Activated T-cell treated with anti-CD3 and anti-CD28 coated beads, Interleukin-2, amount 50 U/mL, for 4 hours (primary cell): ENCODE measurements at regions not wholly inside any gene's neighbourhood (a gene's known extent, or its start where the extent isn't known, plus 50 kb on each side); places are given as distances from the start of the nearest gene placed in this dataset.

ENCODE experiments used
- ATAC-seq, 2 donors: fragments of 200-7000 bp; cut with Tn5 transposase; one replicate each; pipeline ENCODE4 v1.10.0; 2021
- DNase-seq: peaks from one replicate; pipeline ENCODE4 v3.0.0-alpha.2; 2020
- H3K27me3 Mint-ChIP-seq: one replicate; pipeline ENCODE4 v1.8.0; 2021; ENCODE audit warnings: low read depth, mixed read lengths
- H3K36me3 Mint-ChIP-seq: one replicate; pipeline ENCODE4 v1.8.0; 2022; ENCODE audit warnings: mixed read lengths; ENCODE audit not compliant: insufficient read depth
- H3K4me1 Mint-ChIP-seq: one replicate; pipeline ENCODE4 v1.8.0; 2021; ENCODE audit warnings: low read depth, mixed read lengths
- H3K4me3 Mint-ChIP-seq: one replicate; pipeline ENCODE4 v1.8.0; 2021; ENCODE audit warnings: mild to moderate bottlenecking, moderate library complexity, mixed read lengths
- H3K9me3 Mint-ChIP-seq: one replicate; pipeline ENCODE4 v1.8.0; 2021; ENCODE audit warnings: mixed read lengths

DNA sequence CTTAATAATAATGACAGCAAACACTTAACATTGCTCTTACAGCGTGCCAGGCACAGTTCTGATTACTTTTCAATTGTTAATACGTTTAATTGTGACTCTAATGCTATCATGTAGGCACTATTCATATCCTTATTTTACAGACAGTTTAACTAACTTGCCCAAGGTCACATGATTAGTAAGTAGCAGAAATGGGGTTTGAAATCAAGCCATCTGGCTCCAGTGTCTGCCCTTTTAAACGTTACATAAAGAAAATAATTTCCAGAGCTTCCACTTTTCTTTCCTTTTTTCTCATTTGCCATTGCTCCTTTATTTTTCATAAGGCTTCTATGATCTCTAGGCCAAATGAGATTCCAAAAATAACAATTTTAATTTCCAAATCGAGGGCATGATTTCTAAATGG lies 50.6 kb upstream of the IKZF2 start:
- Mint-ChIP-seq H3K36me3 (no peaks in the 10 kb centered on the region), H3K4me3 (no peak overlapping the region), H3K9me3 (peaks cover 7% of the 10 kb centered on the region), H3K27me3 (no peaks in the 10 kb centered on the region), H3K4me1 (no peaks in the 10 kb centered on the region)
- no peak for DNase-seq
- no peak for ATAC-seq

DNA sequence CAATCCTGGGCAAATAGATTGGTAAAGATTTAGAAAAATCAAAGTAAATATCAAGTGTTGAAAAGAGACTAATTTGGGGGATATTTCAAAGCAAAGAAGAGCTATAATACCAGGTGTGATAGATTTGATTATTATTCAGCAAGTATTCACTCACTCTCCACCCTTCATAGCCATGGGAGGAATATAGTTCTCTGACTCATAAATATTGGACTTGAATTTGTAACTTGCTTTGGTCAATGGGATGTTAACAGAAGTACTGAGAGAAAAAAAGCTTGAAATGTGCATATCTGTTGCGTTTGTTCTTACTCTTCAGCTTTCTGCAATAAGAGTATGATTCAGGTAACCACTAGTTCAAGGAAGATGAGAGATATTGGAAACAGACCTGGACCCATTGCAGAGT lies 54.5 kb upstream of the IKZF2 start:
- ATAC-seq = no peak
- DNase-seq = no peak
- Mint-ChIP-seq H3K4me1 (no peaks in the 10 kb centered on the region), H3K27me3 (no peaks in the 10 kb centered on the region), H3K36me3 (no peaks in the 10 kb centered on the region), H3K9me3 (no peaks in the 10 kb centered on the region), H3K4me3 (no peak overlapping the region)

DNA sequence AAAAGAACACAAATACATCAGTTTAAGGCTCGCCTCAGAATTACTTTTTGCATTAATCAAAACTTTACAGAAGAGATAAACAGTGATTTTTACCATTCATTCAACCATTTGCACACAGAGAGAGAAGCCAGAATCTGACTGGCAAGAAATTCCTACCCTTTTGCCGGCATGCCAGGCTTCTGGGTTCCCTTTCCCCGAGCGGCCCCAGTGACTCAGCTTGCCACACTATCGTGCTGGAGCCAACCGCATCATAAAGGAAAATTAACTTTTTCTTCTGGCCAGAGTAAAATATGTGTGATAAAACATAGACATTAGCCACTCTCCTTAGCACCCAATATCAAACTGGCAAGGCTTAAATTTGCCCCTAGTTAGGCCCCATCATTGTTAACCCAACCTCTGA lies 61.8 kb upstream of the IKZF2 start:
- H3K4me3 Mint-ChIP-seq = no peak overlapping the region
- ATAC-seq = no peak
- DNase-seq = no peak
- peaks cover 2% of the 10 kb centered on the region for H3K27me3 Mint-ChIP-seq
- H3K4me1 Mint-ChIP-seq = no peaks in the 10 kb centered on the region
- no peaks in the 10 kb centered on the region for H3K9me3 Mint-ChIP-seq
- H3K36me3 Mint-ChIP-seq = no peaks in the 10 kb centered on the region

DNA sequence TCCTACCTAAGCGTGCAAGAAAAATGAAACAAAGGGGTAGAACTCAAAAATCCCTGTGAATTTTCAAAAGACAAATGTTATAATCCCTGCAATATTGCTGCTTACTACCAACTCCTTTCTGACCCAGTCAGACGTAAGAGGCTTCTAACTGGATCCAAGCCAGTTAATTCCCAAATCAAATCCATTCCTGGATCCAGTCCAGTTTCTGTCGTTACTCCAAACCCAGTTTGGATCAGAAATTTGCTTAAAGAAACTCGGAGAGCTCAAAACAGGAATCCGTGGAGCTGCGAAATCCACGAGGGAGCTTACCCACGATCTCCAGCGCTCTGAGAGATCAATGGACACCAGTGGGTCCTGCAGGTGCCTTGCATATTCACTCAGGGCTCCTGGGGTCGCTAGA lies 62.8 kb upstream of the IKZF2 start:
- H3K27me3 Mint-ChIP-seq = peaks cover 2% of the 10 kb centered on the region
- H3K36me3 Mint-ChIP-seq = no peaks in the 10 kb centered on the region
- no peak for ATAC-seq
- H3K9me3 Mint-ChIP-seq = no peaks in the 10 kb centered on the region
- H3K4me3 Mint-ChIP-seq = no peak overlapping the region
- DNase-seq = no peak
- no peaks in the 10 kb centered on the region for H3K4me1 Mint-ChIP-seq

DNA sequence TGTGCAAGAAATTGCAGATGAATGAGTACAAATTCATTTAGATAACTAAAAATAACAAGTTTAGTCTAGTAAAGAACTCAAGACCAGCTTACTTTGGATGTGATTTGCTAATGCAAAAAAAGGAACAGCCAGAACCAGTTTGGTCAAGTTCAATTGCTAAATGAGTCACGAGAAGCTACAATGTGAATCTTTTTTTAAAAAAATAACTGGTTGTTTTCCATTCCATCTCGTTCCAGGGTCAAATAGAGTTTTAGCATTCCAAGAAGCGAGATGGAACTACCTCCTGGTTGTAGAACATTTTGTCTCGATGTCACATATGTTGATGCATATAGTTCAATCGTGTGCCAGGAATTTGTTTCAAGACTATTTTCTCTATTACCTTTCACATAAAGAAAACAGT lies 65.0 kb upstream of the IKZF2 start:
- Mint-ChIP-seq H3K9me3 (no peaks in the 10 kb centered on the region), H3K4me1 (peaks cover 3% of the 10 kb centered on the region), H3K36me3 (no peaks in the 10 kb centered on the region), H3K27me3 (peaks cover 2% of the 10 kb centered on the region), H3K4me3 (no peak overlapping the region)
- ATAC-seq = no peak
- no peak for DNase-seq

DNA sequence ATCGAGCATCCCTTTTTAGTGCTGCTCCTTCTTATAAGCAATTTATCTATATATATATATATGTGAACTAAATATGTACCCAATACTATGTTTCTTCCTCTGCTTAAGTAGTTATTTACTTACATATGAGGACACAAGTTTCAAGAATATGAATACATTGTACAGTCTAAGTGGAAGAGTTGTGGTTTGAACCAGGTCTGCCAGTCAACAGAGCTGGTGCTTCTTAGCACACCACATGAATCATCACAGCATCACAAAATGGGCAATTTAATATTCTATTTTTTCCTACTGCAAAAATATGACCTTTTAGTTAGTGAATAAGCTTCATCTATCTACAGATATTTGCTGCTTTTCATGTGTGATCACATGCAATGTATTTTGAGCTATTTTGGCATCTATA lies 64.4 kb upstream of the SPAG16 start:
- H3K4me1 Mint-ChIP-seq = peaks cover 3% of the 10 kb centered on the region
- H3K4me3 Mint-ChIP-seq = no peak overlapping the region
- no peaks in the 10 kb centered on the region for H3K36me3 Mint-ChIP-seq
- DNase-seq (no peak), ATAC-seq (no peak)
- no peaks in the 10 kb centered on the region for H3K27me3 Mint-ChIP-seq
- H3K9me3 Mint-ChIP-seq = no peaks in the 10 kb centered on the region

DNA sequence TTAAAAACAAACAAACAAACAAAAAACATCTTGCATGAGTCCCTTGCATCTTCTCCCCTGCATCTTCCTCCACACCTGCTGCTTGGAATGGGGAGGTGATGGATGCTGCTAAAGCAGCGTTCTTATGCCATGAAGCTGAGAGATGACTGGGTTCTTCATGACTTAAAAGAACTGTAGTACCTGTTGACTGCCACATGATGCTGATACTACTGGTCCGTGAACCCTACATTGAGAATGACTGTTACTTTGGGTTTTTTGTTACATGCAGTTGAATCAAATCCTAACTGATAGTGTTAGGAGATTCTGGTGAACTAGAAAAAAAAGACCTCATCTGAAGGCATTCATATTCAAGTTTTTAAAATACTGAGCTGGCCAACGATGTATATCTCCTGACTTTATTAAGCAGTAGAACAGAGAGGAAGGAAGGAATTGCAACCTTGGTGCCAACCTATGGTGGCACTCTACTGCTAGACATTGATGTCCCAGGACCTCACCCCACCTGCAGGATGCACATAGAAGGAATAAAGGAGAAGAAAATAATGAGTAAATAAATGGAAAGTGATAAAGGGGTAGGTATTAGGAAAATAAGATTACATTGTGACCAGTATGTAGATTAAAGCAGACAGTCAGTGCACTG lies 63.2 kb upstream of the SPAG16 start:
- no peak overlapping the region for H3K4me3 Mint-ChIP-seq
- H3K4me1 Mint-ChIP-seq = peaks cover 5% of the 10 kb centered on the region
- no peaks in the 10 kb centered on the region for H3K36me3 Mint-ChIP-seq
- DNase-seq (no peak), ATAC-seq (no peak)
- H3K9me3 Mint-ChIP-seq = no peaks in the 10 kb centered on the region
- no peaks in the 10 kb centered on the region for H3K27me3 Mint-ChIP-seq

DNA sequence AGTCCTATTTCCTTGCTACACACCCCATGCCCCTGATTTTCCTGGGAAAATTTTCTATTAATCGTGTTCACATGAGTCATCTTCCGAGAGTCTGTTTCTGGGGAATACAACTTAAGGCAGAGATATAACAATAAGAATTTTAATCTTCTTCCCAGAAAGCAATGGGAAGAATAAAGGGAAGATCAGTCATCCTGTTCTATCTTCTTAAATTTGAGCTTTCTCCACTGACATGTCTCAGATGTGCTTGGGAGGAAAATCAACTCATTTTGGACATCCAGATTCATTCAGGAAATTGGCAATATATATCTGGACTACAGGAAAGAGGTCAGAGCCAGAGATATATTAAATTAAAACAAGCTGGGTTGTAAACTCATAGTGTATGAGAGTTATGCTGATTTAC lies 62.3 kb upstream of the SPAG16 start:
- no peak for DNase-seq
- Mint-ChIP-seq H3K36me3 (no peaks in the 10 kb centered on the region), H3K9me3 (no peaks in the 10 kb centered on the region), H3K4me3 (no peak overlapping the region), H3K4me1 (peaks cover 6% of the 10 kb centered on the region), H3K27me3 (no peaks in the 10 kb centered on the region)
- ATAC-seq = no peak

DNA sequence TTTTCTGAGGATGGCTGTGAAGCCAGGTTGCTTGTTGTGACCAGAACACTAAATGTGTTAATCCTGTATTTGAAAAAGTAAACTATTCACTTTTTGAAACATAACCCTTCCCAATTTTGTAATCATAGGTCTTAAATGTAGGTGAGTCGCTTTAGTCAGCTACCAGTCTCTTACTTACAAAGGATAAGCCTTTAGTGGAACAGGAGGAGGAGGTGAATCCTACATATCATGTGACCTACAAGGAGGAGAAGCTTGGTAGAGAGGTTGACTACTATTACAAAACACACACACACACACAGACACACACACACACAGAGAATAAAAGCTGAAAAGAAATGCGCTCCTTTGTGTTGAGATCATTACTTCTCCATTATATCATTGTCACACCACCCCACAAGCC lies 59.9 kb upstream of the SPAG16 start:
- no peak for DNase-seq
- Mint-ChIP-seq H3K4me3 (no peak overlapping the region), H3K9me3 (no peaks in the 10 kb centered on the region), H3K36me3 (no peaks in the 10 kb centered on the region), H3K4me1 (peaks cover 6% of the 10 kb centered on the region), H3K27me3 (no peaks in the 10 kb centered on the region)
- no peak for ATAC-seq

DNA sequence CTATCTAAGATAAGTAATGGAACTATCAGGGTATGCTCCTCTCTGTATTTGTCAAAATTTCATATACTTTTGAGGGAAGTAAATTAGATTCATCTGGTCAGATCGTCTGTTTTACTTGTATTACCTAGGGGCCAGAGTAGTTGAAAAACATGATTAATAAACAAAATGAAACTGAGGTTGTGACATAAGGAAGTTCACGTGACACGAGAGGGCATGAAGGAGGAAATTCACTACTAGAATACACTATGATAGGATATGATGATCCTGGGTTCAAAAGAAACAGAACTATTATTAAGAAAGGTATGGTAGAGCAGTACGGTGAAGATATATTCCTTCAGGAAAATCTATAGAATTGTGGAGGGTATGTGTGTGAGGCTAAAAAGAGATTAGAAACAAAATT lies 58.4 kb upstream of the SPAG16 start:
- H3K27me3 Mint-ChIP-seq = no peaks in the 10 kb centered on the region
- H3K9me3 Mint-ChIP-seq = no peaks in the 10 kb centered on the region
- no peak for ATAC-seq
- DNase-seq = no peak
- no peaks in the 10 kb centered on the region for H3K36me3 Mint-ChIP-seq
- peaks cover 6% of the 10 kb centered on the region for H3K4me1 Mint-ChIP-seq
- no peak overlapping the region for H3K4me3 Mint-ChIP-seq

DNA sequence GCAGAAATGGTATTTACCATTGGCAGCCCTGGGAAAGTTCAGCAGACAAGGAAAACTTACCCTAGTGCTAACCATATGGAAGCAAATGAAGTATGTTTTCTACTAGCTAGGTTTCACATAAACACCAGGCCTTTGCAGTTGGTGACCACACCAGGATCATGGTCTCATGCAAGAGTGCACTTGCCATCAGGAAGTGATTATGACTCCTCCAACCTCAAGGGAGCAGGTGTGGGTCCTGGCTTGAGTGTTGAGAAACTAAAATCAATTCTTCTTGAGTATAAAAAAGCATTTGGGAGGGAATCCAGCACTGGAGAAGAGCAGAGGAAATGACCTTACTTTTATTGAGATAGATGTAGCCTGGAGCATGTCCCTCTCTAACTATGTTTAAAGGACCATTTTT lies 56.8 kb upstream of the SPAG16 start:
- Mint-ChIP-seq H3K36me3 (no peaks in the 10 kb centered on the region), H3K27me3 (no peaks in the 10 kb centered on the region), H3K4me3 (no peak overlapping the region), H3K4me1 (peaks cover 3% of the 10 kb centered on the region), H3K9me3 (no peaks in the 10 kb centered on the region)
- no peak for DNase-seq
- ATAC-seq = no peak

DNA sequence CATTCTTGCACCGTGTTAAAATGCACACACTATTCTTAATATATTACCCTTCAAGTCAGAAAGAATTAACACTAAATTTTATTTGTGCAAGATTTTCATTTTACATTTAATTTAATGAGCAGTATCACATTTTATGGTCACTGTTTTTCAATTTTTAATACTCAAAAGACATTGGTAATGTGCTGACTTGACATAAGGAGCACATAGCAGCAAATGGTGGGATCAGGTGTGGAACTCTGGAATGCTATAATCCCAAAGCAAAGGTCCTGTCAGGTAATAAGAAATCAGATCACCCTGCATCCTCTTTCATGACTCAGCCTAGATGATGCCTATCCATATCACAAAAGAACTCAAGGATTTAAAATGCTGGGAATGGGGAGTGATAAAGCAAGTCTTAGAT lies 55.6 kb upstream of the SPAG16 start:
- Mint-ChIP-seq H3K4me1 (peaks cover 12% of the 10 kb centered on the region), H3K36me3 (no peaks in the 10 kb centered on the region), H3K9me3 (no peaks in the 10 kb centered on the region), H3K27me3 (no peaks in the 10 kb centered on the region), H3K4me3 (no peak overlapping the region)
- DNase-seq = no peak
- ATAC-seq = no peak

DNA sequence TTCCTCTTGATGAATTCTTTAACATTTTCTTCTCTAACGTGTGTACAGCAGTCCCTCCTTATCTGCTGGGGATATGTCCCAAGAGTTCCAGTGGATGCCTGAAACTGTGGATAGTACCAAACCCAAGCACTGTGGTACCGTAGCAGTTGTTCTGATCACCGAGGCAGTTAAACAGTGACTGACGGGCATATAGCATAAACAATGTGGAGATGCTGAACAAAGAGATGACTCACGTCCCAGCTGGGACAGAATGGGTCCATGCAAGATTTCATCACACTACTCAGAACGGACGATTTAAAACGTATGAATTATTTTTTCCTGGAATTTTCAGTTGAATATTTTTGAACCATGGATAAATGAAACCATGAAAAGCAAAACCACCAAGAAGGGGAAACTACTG lies 54.5 kb upstream of the SPAG16 start:
- DNase-seq = no peak
- Mint-ChIP-seq H3K4me1 (peaks cover 22% of the 10 kb centered on the region), H3K9me3 (no peaks in the 10 kb centered on the region), H3K27me3 (peaks cover 2% of the 10 kb centered on the region), H3K4me3 (no peak overlapping the region), H3K36me3 (no peaks in the 10 kb centered on the region)
- ATAC-seq = peak in 1 of 2 donors; percentile 36

DNA sequence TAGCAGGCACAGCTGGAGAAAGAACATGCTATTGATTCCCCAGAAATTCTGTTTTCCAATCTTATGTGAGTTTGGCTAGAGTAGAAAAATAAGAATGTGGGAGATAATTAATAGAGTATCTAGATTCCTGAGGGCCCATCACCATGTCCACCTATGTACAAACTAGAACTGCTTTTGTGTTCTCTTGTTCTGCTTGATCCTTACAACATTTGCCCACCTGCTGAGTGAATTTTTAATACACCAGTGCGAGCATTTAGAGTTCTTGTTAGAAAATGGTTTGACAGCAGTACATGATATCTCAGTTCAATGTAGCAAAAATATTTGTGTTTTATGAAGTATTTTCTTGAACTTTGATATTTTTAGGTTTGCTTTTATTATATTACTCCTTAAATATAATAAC lies 52.3 kb upstream of the SPAG16 start:
- H3K4me3 Mint-ChIP-seq = no peak overlapping the region
- peaks cover 7% of the 10 kb centered on the region for H3K27me3 Mint-ChIP-seq
- DNase-seq = no peak
- no peak for ATAC-seq
- H3K4me1 Mint-ChIP-seq = peaks cover 22% of the 10 kb centered on the region
- H3K9me3 Mint-ChIP-seq = no peaks in the 10 kb centered on the region
- H3K36me3 Mint-ChIP-seq = no peaks in the 10 kb centered on the region

DNA sequence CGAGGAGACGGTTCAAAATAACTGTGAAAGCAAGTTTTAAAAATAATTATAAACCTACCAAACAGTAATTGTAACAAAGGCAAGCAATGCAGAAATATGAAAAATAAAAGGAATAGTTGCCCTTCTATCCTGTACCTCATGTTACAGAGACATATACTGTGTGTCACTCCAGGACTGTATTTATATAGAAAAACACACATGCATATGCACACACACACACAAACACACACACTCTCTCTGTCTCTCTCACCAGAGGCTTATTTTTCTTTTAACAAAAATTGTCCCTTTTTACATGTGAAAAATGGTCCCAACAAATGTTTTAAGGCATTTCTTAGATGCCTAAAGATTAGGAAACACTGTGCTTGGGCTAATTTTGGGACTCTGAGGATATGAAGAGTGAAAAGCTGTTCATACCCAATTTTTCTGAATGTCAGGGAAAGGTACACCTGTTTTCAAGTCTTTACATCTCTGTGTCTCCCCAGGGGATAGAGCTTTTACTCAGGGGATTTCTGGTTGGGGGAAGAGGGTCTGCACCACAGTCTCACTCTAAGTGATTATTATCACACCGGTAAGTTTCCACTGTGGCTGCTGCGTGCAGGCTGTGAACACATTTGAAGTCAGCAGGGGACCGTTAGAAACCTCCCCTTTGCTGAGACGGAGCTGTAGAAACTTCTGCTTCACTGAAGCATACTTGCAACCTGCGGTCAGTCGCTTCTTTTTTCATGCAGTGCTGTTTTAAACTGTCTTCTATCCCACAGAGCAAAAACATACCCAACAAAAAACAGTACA lies 51.4 kb upstream of the SPAG16 start:
- Mint-ChIP-seq H3K9me3 (no peaks in the 10 kb centered on the region), H3K4me1 (peaks cover 22% of the 10 kb centered on the region), H3K27me3 (peaks cover 12% of the 10 kb centered on the region), H3K36me3 (no peaks in the 10 kb centered on the region), H3K4me3 (no peak overlapping the region)
- ATAC-seq = peak; percentile 78 to 82
- peak; percentile 16 for DNase-seq
